Naive thymus-derived CD8-positive, alpha-beta T cell (primary cell): ENCODE measurements at regions not wholly inside any gene's neighbourhood (a gene's known extent, or its start where the extent isn't known, plus 50 kb on each side); places are given as distances from the start of the nearest gene placed in this dataset.

Experiments used
- ATAC-seq, 2 donors: fragments of 150-1000 bp; cut with Tn5 transposase in 1 of 2; sonication (Bioruptor Pico), chemical (Tn5 transposase) in 1 of 2; 1 replicate in 1 of 2; 2 replicates in 1 of 2; pipeline ENCODE4 v1.10.0; 2021; ENCODE audit warnings: mild to moderate bottlenecking in 2 of 2, moderate library complexity in 2 of 2
- POLR2A ChIA-PET: fragments of 350-600 bp; sonication (Branson Sonifier 250); formaldehyde crosslinking; loops from one replicate; lab custom pipeline; 2021; ENCODE audit warnings: antibody characterized with exemption; lab: Charles Lee
- DNase-seq, 10 donors: peaks; one replicate each; pipeline versions ENCODE4 v3.0.0 to v3.0.0-alpha.2; 2020 to 2022
- H3K27ac Mint-ChIP-seq, 10 donors: one replicate each; pipeline ENCODE4 v1.8.0; 2020 to 2022; ENCODE audit warnings: mild to moderate bottlenecking in 10 of 10, mixed read lengths in 10 of 10, moderate library complexity in 4 of 10, inconsistent platforms in 1 of 10
- H3K27me3 Mint-ChIP-seq, 5 donors: one replicate each; pipeline ENCODE4 v1.8.0; 2021 to 2022; ENCODE audit warnings: mixed read lengths in 5 of 5
- H3K36me3 Mint-ChIP-seq, 3 donors: one replicate each; pipeline ENCODE4 v1.8.0; 2020 to 2022; ENCODE audit warnings: mixed read lengths in 3 of 3, mild to moderate bottlenecking in 2 of 3, inconsistent platforms in 1 of 3
- H3K4me1 Mint-ChIP-seq, 4 donors: one replicate each; pipeline ENCODE4 v1.8.0; 2021 to 2022; ENCODE audit warnings: mixed read lengths in 4 of 4
- H3K4me3 Mint-ChIP-seq, 10 donors: one replicate each; pipeline ENCODE4 v1.8.0; 2020 to 2022; ENCODE audit warnings: mild to moderate bottlenecking in 10 of 10, mixed read lengths in 10 of 10, moderate library complexity in 6 of 10, inconsistent platforms in 1 of 10
- H3K9me3 Mint-ChIP-seq, 9 donors: one replicate each; pipeline ENCODE4 v1.8.0; 2020 to 2022; ENCODE audit warnings: mixed read lengths in 9 of 9, mild to moderate bottlenecking in 3 of 9, inconsistent platforms in 1 of 9, moderate library complexity in 1 of 9

DNA sequence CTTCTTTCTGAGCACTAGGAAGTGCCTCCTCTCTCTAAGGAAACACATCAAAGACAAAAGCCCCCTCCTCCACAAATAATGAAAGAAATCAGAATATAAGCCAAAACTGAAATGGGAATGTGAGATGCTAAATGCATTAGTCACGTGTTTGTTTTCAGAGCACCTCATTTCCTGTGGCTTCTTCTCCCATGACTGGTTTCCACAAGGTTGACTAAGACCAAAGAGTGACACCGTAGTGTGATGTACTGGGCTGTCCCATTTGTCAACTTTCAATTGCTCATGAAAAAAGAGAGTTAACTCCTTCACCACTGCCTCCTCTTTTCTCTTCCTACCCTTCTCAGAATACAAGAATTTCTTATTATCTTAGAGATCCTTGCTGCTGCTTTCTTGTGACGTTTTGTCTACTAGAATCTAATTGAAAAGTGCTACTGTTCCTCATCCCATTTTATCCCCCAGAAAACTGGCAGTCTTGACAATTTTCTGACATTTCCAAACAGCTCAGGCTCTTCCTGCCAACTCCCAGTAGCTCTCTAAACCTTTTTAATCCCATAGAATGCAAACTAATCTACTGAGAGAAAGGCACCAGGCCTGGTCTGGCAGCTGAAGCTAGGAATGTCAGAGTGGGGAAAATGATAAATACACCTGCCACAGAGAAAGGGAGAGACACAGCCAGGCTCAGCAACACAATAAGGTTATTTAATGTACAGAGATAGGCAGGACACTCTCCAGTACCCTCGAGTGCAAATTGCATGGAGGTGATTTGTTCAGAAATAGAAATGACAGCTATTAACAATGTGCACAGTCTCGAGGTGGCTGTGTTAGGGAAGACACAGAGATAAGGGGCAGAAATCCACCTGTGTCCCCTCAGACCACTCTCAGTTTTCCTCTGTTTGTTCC, 671.7 kb upstream of the NRSN1 start:
- H3K4me3 Mint-ChIP-seq, result no peak overlapping the region
- H3K9me3 Mint-ChIP-seq, result peaks cover 0 to 9% (median 0%) of the 10 kb centered on the region in 9 donors
- H3K4me1 Mint-ChIP-seq, result no peaks in the 10 kb centered on the region
- POLR2A ChIA-PET, result no interaction called here
- no peaks in the 10 kb centered on the region for H3K27me3 Mint-ChIP-seq
- no peak for ATAC-seq
- H3K36me3 Mint-ChIP-seq, result no peaks in the 10 kb centered on the region
- no peak for DNase-seq
- H3K27ac Mint-ChIP-seq, result no peak overlapping the region

DNA sequence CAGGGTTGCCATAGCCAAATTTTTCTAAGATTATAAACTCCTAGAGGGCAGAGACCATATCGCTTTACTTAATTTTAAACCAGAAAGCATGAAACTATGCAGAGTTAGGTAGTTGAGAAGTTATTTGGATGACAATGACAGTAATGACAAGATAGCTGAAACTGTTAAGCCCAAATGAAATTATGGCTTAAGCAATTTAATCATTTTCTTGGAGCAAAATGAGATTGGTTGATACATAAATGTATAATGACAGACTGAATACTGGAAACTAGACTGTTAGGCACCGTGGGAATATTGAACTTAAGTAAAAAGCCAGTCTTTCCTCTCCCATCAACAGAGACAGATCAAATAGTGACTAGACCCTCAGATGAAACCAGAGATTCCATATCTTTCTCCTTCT, 670.3 kb upstream of the NRSN1 start:
- no peaks in the 10 kb centered on the region for H3K36me3 Mint-ChIP-seq
- peaks cover 0 to 9% (median 0%) of the 10 kb centered on the region in 9 donors for H3K9me3 Mint-ChIP-seq
- no peak overlapping the region for H3K27ac Mint-ChIP-seq
- H3K4me3 Mint-ChIP-seq, result no peak overlapping the region
- H3K4me1 Mint-ChIP-seq, result no peaks in the 10 kb centered on the region
- DNase-seq (no peak), ATAC-seq (no peak)
- H3K27me3 Mint-ChIP-seq, result peaks cover 0 to 5% (median 0%) of the 10 kb centered on the region in 5 donors
- POLR2A ChIA-PET, result no interaction called here

DNA sequence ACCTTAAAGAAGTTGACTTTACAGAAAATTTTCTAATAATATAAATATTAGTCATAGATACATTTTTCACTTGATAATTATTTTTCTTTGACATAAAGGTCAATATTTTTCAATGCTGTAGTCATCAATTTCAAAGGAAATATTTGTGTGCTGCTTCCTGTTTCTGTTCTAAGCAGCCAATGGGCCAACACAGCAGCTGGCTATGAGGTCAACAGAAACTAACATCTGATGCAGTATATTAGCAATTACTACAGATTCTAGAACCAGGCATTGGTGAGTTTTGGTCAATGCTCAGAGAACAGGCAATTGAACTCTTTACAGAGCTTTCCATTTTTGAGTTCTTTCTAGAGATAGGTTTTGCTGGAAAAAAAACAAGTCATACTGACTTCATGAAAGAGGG, 669.6 kb upstream of the NRSN1 start:
- no peak overlapping the region for H3K4me3 Mint-ChIP-seq
- DNase-seq, result no peak
- no peaks in the 10 kb centered on the region for H3K36me3 Mint-ChIP-seq
- H3K4me1 Mint-ChIP-seq, result no peaks in the 10 kb centered on the region
- H3K27ac Mint-ChIP-seq, result no peak overlapping the region
- no peak for ATAC-seq
- peaks cover 0 to 5% (median 0%) of the 10 kb centered on the region in 5 donors for H3K27me3 Mint-ChIP-seq
- peaks cover 0 to 9% (median 0%) of the 10 kb centered on the region in 9 donors for H3K9me3 Mint-ChIP-seq
- POLR2A ChIA-PET, result no interaction called here

DNA sequence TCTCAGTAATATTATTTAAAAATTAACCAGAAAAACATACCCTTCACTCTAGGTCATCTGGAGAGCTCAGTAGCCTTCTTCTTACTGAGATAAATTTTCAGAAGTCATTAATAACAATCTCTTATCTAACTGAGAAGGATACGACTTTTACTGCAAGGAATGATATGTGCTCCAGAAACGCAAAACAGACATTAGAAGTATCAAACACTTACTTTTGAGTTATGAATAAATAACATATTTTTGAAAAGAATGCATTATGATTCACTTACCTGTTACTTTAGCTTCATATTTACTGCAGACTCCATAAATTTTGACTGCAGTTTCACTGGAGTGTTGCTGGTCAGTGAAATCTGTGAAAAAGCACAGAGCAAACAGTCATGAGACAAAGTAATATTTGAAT, 668.7 kb upstream of the NRSN1 start:
- peaks cover 0 to 5% (median 0%) of the 10 kb centered on the region in 5 donors for H3K27me3 Mint-ChIP-seq
- peaks cover 0 to 6% (median 0%) of the 10 kb centered on the region in 9 donors for H3K9me3 Mint-ChIP-seq
- no peaks in the 10 kb centered on the region for H3K4me1 Mint-ChIP-seq
- POLR2A ChIA-PET, result no interaction called here
- no peak for ATAC-seq
- DNase-seq, result no peak
- H3K36me3 Mint-ChIP-seq, result no peaks in the 10 kb centered on the region
- no peak overlapping the region for H3K4me3 Mint-ChIP-seq
- H3K27ac Mint-ChIP-seq, result no peak overlapping the region

DNA sequence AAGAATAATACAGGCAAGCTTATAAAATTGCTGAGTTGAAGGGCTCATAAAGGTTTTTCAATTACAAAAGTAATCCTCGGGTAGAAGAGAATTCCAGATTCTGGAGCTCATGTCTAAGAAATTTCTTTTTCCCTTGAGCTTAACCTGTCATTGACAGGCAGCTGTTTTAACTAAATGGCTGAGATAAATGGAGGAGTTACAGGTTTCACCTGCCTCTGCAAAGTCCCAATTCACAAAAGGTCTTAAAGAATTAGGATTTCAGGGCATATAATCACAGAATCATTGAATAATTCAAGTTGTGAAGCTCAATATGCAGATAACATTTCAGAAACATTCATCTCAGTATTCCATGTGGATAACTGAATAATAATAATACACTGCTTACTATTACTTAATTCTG, 660.1 kb upstream of the NRSN1 start:
- peaks cover 0 to 7% (median 4%) of the 10 kb centered on the region in 9 donors for H3K9me3 Mint-ChIP-seq
- no peak overlapping the region for H3K27ac Mint-ChIP-seq
- H3K4me1 Mint-ChIP-seq, result no peaks in the 10 kb centered on the region
- POLR2A ChIA-PET, result no interaction called here
- peaks cover 0 to 1% (median 0%) of the 10 kb centered on the region in 5 donors for H3K27me3 Mint-ChIP-seq
- no peak for DNase-seq
- no peak overlapping the region for H3K4me3 Mint-ChIP-seq
- H3K36me3 Mint-ChIP-seq, result peaks cover 0 to 4% (median 0%) of the 10 kb centered on the region in 3 donors
- no peak for ATAC-seq

DNA sequence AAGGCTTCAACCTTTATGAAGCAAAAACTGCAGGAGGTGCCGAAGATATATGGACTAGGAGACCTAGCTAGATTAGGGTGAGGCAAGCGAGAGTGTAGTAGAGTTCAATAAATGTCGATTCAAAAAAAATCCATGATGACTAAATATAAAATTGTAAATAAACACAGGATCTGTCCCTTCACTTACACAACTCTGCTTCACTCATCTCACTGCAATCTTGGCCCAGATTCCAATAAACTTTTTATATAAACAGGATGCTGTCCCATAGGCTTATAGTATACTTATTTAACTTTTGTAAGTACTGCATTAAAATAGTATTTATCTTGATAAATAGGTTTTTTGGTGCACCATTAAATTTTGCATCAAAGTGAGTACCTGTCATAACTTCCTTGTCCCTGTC, 648.4 kb upstream of the NRSN1 start:
- no peak for ATAC-seq
- no peaks in the 10 kb centered on the region for H3K36me3 Mint-ChIP-seq
- H3K27ac Mint-ChIP-seq, result no peak overlapping the region
- H3K9me3 Mint-ChIP-seq, result peaks cover 0 to 14% (median 2%) of the 10 kb centered on the region in 9 donors
- no peak overlapping the region for H3K4me3 Mint-ChIP-seq
- peaks cover 0 to 2% (median 0%) of the 10 kb centered on the region in 4 donors for H3K4me1 Mint-ChIP-seq
- H3K27me3 Mint-ChIP-seq, result no peaks in the 10 kb centered on the region
- POLR2A ChIA-PET, result no interaction called here
- no peak for DNase-seq

DNA sequence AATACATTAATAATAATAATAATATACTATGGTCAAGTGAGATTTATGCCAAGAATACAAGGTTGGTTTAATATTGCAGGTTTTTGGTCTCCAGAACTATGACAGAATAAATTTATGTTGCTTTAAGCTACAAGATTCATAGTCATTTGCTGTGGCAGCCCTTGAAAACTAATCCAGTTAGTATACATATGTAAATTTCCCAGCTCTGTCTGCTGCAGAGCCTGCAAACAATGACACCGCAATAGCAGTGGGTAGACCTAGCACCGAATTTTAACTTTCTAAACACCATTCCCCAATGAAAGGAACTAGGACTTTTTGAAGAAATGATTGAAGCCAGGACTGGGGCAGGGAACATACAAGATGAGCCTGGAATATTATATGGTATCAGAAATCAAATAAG, 647.7 kb upstream of the NRSN1 start:
- DNase-seq (no peak), ATAC-seq (no peak)
- H3K4me3 Mint-ChIP-seq, result no peak overlapping the region
- POLR2A ChIA-PET, result no interaction called here
- H3K4me1 Mint-ChIP-seq, result peaks cover 0 to 2% (median 0%) of the 10 kb centered on the region in 4 donors
- H3K9me3 Mint-ChIP-seq, result peaks cover 0 to 18% (median 3%) of the 10 kb centered on the region in 9 donors
- H3K27me3 Mint-ChIP-seq, result peaks cover 0 to 3% (median 0%) of the 10 kb centered on the region in 5 donors
- no peak overlapping the region for H3K27ac Mint-ChIP-seq
- H3K36me3 Mint-ChIP-seq, result no peaks in the 10 kb centered on the region

DNA sequence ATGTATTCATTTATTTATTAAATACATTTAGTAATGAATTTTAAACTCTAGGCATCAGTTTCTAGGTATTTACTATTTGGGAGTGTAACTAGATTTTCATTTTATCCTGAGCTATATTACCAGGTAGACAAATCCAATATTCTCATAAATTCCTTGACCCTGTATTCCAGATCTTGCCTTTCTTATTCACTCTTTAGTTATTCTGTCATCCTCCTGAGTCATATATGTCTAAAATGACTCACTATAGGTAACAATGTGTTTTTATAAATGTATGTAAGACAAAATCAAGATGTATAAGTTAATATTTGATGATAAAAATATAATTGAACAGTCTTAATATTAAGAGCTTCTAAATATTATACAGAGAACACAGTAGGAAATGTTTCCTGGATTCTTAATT, 642.1 kb upstream of the NRSN1 start:
- peaks cover 0 to 15% (median 2%) of the 10 kb centered on the region in 9 donors for H3K9me3 Mint-ChIP-seq
- no peak overlapping the region for H3K27ac Mint-ChIP-seq
- H3K36me3 Mint-ChIP-seq, result no peaks in the 10 kb centered on the region
- ATAC-seq (no peak), DNase-seq (no peak)
- POLR2A ChIA-PET, result no interaction called here
- peaks cover 0 to 2% (median 0%) of the 10 kb centered on the region in 4 donors for H3K4me1 Mint-ChIP-seq
- H3K27me3 Mint-ChIP-seq, result peaks cover 0 to 3% (median 0%) of the 10 kb centered on the region in 5 donors
- no peak overlapping the region for H3K4me3 Mint-ChIP-seq

DNA sequence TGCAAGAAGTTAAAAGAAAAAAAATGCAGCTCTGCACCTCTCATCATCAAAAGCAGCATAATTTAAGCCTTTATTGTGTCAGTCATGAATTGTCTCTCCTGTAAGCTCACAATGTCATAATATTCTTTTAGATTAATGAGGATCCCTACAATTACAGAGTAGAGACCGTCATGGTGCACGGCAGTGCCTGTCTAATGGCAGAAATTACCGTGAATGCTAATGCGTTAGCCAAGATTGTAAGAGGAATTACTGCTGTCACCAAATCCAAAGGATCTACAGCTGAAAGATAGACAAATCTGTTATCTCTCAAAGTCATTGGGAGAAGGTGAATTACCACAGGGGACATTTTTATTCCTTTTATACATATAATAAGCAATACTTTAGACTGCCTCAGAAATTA, 631.6 kb upstream of the NRSN1 start:
- POLR2A ChIA-PET, result no interaction called here
- H3K4me3 Mint-ChIP-seq, result no peak overlapping the region
- ATAC-seq (no peak), DNase-seq (no peak)
- peaks cover 4 to 41% (median 14%) of the 10 kb centered on the region in 9 donors for H3K9me3 Mint-ChIP-seq
- no peak overlapping the region for H3K27ac Mint-ChIP-seq
- H3K27me3 Mint-ChIP-seq, result peaks cover 0 to 1% (median 0%) of the 10 kb centered on the region in 5 donors
- H3K36me3 Mint-ChIP-seq, result peaks cover 0 to 11% (median 0%) of the 10 kb centered on the region in 3 donors
- H3K4me1 Mint-ChIP-seq, result no peaks in the 10 kb centered on the region

DNA sequence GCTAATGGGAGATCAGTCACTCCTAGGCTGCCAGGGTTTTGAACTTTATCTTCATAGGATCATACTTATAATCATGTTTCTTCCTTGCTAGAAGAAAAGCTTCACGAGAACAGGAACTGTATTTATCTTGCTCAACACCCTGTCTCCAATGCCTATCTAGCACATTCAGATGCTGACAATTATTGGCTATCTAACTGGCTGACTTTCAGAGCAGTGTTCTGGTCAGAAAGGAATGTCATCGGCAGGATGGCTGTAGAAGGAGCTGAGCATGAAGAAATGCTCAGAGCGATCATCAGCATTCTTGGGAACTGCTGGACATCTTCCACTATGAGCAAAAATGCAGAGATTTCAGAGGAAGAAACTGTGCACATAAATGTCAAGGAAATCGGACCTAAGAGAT, 628.0 kb upstream of the NRSN1 start:
- ATAC-seq, result no peak
- H3K27me3 Mint-ChIP-seq, result peaks cover 0 to 1% (median 0%) of the 10 kb centered on the region in 5 donors

DNA sequence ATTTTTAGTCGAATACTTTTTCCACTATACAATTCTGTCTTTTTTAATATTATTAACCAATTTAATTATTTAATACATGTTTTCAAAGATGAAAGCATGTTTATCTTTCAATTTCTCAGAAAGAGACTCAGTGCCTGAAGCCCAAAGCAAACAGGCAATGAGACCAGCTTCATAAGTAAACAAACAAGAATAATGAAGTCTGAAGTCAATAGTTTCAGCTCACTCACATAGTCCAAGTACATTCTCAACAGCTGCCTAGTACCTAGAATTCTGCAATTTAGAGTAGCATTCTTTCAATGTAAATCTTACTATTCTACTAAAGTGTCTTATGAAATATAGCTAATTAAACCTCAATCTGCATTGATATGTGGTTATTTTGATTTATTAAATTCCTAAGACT, 626.5 kb upstream of the NRSN1 start:
- Mint-ChIP-seq H3K9me3 (peaks cover 0 to 14% (median 0%) of the 10 kb centered on the region in 9 donors), H3K4me1 (no peaks in the 10 kb centered on the region), H3K4me3 (no peak overlapping the region), H3K27me3 (peaks cover 0 to 1% (median 0%) of the 10 kb centered on the region in 5 donors), H3K36me3 (no peaks in the 10 kb centered on the region), H3K27ac (no peak overlapping the region)
- no peak for ATAC-seq
- POLR2A ChIA-PET, result no interaction called here
- DNase-seq, result no peak

More for the DNA sequence above, 628.0 kb upstream of the NRSN1 start:
- DNase-seq, result no peak
- H3K9me3 Mint-ChIP-seq, result peaks cover 0 to 19% (median 2%) of the 10 kb centered on the region in 9 donors
- POLR2A ChIA-PET, result no interaction called here
- no peaks in the 10 kb centered on the region for H3K36me3 Mint-ChIP-seq
- no peak overlapping the region for H3K4me3 Mint-ChIP-seq
- H3K27ac Mint-ChIP-seq, result no peak overlapping the region
- H3K4me1 Mint-ChIP-seq, result no peaks in the 10 kb centered on the region

DNA sequence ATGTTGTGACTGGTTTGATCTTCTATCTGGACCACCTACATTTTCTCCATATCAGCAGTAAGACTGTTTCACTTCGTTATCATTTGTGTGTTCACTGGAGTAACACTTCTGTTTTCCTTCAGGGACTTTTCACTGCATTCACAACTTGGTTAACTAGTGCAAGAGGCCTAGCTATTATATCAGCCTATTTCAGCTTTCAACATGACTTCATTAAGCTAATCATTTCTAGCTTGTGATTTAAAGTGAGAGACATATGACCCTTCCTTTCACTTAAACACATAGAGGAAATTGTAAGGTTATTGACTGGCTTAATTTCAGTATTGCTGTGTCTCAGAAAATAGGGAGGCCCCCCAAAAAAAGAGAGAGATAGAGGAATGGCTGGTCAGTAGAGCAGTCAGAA, 622.8 kb upstream of the NRSN1 start:
- no peaks in the 10 kb centered on the region for H3K4me1 Mint-ChIP-seq
- ATAC-seq, result no peak
- H3K4me3 Mint-ChIP-seq, result no peak overlapping the region
- H3K27me3 Mint-ChIP-seq, result no peaks in the 10 kb centered on the region
- POLR2A ChIA-PET, result no interaction called here
- peaks cover 0 to 13% (median 0%) of the 10 kb centered on the region in 9 donors for H3K9me3 Mint-ChIP-seq
- no peak for DNase-seq
- H3K27ac Mint-ChIP-seq, result no peak overlapping the region
- no peaks in the 10 kb centered on the region for H3K36me3 Mint-ChIP-seq

DNA sequence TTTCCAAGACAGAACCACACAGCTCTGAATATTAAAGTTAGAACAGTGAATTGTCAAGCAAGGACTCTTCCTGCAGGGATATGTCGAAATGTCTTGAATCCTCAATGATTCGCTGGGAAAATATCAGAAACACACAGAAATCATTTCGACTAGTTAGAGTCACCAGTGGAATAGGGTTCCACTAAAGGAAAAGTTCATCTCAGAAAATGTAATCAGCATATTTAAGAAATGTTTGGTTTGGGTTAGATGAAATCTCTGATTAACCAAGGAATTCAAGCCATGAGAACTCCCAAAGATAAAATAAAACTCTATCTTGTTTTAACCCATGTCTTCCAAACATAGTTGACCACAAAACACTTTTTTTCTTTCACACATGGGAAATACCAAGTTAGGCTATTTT, 621.0 kb upstream of the NRSN1 start:
- Mint-ChIP-seq H3K27me3 (no peaks in the 10 kb centered on the region), H3K4me1 (no peaks in the 10 kb centered on the region), H3K27ac (no peak overlapping the region), H3K4me3 (no peak overlapping the region), H3K9me3 (peaks cover 0 to 10% (median 0%) of the 10 kb centered on the region in 9 donors), H3K36me3 (no peaks in the 10 kb centered on the region)
- no peak for DNase-seq
- POLR2A ChIA-PET, result no interaction called here
- ATAC-seq, result no peak
